ENCODE measurements at regions not wholly inside any gene's neighbourhood (a gene's known extent, or its start where the extent isn't known, plus 50 kb on each side); places are given as distances from the start of the nearest gene placed in this dataset.

DNA sequence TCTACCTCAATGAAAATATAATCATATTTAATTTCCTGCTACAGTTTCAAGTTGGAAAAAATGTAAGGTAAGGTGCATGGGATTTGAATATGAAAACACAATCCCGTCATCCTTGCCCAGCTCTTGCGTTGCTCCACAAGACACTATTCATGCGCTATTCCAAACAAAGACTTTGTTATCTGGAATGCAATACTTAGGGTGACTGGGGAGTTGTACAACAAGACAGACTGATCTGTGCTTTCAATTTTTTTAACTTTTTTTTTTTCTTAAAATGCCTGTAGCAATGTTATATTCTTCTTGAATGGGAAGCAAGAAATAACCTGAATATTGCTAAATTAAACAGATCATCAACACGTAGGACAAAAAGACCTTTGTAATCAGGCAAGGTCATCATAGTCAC is 1077.2 kb downstream of the TTLL7 start:
- Histone ChIP-seq H3K27me3 (no peaks in the 10 kb centered on the region), H3K4me3 (no peak overlapping the region), H3K4me1 (replicated peaks in 1 of 2) (peaks cover 9 to 12% of the 10 kb centered on the region in 2 donors), H3K36me3 (replicated peaks in 1 of 2) (no peaks in the 10 kb centered on the region), H3K27ac (no peak overlapping the region), H3K9me3 (replicated peaks in 1 of 3) (no peaks in the 10 kb centered on the region)
- WGBS, 4 donors = 75 to 93% (median 85%) methylated on average over 4 of the region's 4 CpGs
- intact Hi-C loops (cut with DNase I) = no loop called here
- no peak for TF ChIP-seq POLR2A (IDR thresholded peaks at IDR 0.05)
- TF ChIP-seq, protein P1, sequence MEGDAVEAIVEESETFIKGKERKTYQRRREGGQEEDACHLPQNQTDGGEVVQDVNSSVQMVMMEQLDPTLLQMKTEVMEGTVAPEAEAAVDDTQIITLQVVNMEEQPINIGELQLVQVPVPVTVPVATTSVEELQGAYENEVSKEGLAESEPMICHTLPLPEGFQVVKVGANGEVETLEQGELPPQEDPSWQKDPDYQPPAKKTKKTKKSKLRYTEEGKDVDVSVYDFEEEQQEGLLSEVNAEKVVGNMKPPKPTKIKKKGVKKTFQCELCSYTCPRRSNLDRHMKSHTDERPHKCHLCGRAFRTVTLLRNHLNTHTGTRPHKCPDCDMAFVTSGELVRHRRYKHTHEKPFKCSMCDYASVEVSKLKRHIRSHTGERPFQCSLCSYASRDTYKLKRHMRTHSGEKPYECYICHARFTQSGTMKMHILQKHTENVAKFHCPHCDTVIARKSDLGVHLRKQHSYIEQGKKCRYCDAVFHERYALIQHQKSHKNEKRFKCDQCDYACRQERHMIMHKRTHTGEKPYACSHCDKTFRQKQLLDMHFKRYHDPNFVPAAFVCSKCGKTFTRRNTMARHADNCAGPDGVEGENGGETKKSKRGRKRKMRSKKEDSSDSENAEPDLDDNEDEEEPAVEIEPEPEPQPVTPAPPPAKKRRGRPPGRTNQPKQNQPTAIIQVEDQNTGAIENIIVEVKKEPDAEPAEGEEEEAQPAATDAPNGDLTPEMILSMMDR (IDR thresholded peaks at IDR 0.05) = no peak
- DNase-seq = no peak

- Histone ChIP-seq H3K4me3 (no peak overlapping the region), H3K27me3 (no peaks in the 10 kb centered on the region), H3K36me3 (replicated peaks in 1 of 2) (no peaks in the 10 kb centered on the region), H3K4me1 (replicated peaks in 1 of 2) (peaks cover 9 to 12% of the 10 kb centered on the region in 2 donors), H3K9me3 (replicated peaks in 1 of 3) (no peaks in the 10 kb centered on the region), H3K27ac (peak overlapping the region in 1 of 5 donors; percentile 20)
- no peak for TF ChIP-seq POLR2A (IDR thresholded peaks at IDR 0.05)
- TF ChIP-seq, protein P1 (IDR thresholded peaks at IDR 0.05) = peak in 1 of 6 experiments; percentile 17
- 43 to 54% (median 46%) methylated on average over 4 of the region's 4 CpGs for WGBS, 4 donors
- intact Hi-C loops (cut with DNase I) = no loop called here
- no peak for DNase-seq
Observed at GRCh38 chr1:82920418-82921248, 1078.3 kb downstream of the TTLL7 start.

GRCh38 chr1:82919837-82920236 is 1079.1 kb downstream of the TTLL7 start:
- TF ChIP-seq, protein P1 (IDR thresholded peaks at IDR 0.05) = no peak
- TF ChIP-seq POLR2A (IDR thresholded peaks at IDR 0.05) = no peak
- Histone ChIP-seq H3K9me3 (replicated peaks in 1 of 3) (no peaks in the 10 kb centered on the region), H3K36me3 (replicated peaks in 1 of 2) (no peaks in the 10 kb centered on the region), H3K27ac (peak overlapping the region in 1 of 5 donors; percentile 20), H3K4me1 (replicated peaks in 1 of 2) (peaks cover 9 to 12% of the 10 kb centered on the region in 2 donors), H3K4me3 (no peak overlapping the region), H3K27me3 (no peaks in the 10 kb centered on the region)
- intact Hi-C loops (cut with DNase I) = no loop called here
- DNase-seq = no peak

DNA sequence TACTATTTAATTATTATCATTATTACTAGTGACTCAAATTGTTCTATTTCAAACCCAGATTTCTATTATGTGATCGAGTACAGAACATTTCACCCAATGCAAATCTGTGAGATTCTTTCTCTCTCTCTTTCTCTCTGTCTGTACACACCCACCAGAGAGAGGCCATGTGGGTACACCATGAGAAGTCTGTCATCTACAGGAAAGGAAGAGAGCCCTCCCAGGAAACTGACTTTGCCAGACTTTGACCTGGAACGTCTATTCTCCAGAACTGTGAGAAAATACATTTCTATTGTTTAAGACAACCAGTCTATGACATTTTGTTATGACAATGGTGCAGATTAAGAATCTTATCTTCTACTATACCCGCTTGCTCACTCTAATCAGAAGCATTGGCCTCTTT is 1091.6 kb downstream of the TTLL7 start:
- DNase-seq = no peak
- Histone ChIP-seq H3K27me3 (no peaks in the 10 kb centered on the region), H3K9me3 (replicated peaks in 1 of 3) (no peaks in the 10 kb centered on the region), H3K4me1 (replicated peaks in 1 of 2) (no peaks in the 10 kb centered on the region), H3K4me3 (no peak overlapping the region), H3K27ac (no peak overlapping the region), H3K36me3 (replicated peaks in 1 of 2) (no peaks in the 10 kb centered on the region)
- intact Hi-C loops (cut with DNase I) = no loop called here
- TF ChIP-seq POLR2A (IDR thresholded peaks at IDR 0.05) = no peak
- TF ChIP-seq, protein P1 (IDR thresholded peaks at IDR 0.05) = no peak
- 75 to 86% (median 81%) methylated on average over 3 of the region's 3 CpGs for WGBS, 4 donors

All from adrenal gland (tissue), 9 donors.